AG09309 (cell line): ENCODE measurements at regions not wholly inside any gene's neighbourhood (a gene's known extent, or its start where the extent isn't known, plus 50 kb on each side); places are given as distances from the start of the nearest gene placed in this dataset.

Source experiments
- DNase-seq: peaks from one replicate; pipeline ENCODE4 v3.0.0-alpha.2; 2010; ENCODE audit warnings: low read depth
- H3K4me3 ChIP-seq: 2 replicates; pipeline ENCODE4 v1.5.1; 2011; ENCODE audit warnings: mild to moderate bottlenecking, low read depth, low read length, moderate library complexity; ENCODE audit not compliant: control insufficient read depth
- TF ChIP-seq, protein P1 (sequence below): IDR thresholded peaks from 2 replicates; pipeline ENCODE4 v1.5.1; 2011; ENCODE audit warnings: mild to moderate bottlenecking, low read depth, low read length, inconsistent platforms; ENCODE audit not compliant: insufficient read depth, control insufficient read depth; ENCODE audit errors: missing control alignments

DNA sequence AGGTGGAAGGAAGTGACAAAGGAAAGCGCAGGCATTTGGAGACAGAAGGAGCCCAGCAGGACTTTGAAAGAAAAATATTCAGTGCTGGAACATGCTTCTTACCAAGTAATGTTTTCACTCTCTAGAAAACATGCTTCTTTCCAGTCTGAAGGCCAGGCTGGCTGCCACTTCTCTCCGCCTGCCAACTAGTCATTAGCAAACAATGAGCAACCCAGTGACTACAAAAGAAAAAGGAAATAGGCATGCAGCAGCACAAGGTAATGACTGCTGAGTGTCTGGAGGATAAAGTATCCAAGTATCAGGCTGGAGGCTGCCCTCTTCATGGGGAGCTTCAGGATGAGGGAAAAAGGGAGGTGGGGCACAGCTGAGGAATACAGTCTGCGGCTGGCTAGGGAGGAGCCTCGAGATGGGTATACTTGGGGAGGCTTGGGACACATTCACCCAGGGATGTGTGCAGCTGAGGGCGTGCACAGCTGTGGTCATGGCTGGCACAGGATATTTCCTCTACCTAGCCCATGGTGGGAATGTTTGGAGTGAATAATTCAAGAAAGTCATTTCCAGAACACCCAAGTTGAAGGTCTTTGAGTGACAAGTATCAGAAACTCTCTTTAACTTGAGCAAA lies 161.5 kb upstream of the KIF2A start:
- TF ChIP-seq, protein P1, sequence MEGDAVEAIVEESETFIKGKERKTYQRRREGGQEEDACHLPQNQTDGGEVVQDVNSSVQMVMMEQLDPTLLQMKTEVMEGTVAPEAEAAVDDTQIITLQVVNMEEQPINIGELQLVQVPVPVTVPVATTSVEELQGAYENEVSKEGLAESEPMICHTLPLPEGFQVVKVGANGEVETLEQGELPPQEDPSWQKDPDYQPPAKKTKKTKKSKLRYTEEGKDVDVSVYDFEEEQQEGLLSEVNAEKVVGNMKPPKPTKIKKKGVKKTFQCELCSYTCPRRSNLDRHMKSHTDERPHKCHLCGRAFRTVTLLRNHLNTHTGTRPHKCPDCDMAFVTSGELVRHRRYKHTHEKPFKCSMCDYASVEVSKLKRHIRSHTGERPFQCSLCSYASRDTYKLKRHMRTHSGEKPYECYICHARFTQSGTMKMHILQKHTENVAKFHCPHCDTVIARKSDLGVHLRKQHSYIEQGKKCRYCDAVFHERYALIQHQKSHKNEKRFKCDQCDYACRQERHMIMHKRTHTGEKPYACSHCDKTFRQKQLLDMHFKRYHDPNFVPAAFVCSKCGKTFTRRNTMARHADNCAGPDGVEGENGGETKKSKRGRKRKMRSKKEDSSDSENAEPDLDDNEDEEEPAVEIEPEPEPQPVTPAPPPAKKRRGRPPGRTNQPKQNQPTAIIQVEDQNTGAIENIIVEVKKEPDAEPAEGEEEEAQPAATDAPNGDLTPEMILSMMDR = no peak
- peak; percentile 17 for DNase-seq
- H3K4me3 ChIP-seq = no peak overlapping the region

DNA sequence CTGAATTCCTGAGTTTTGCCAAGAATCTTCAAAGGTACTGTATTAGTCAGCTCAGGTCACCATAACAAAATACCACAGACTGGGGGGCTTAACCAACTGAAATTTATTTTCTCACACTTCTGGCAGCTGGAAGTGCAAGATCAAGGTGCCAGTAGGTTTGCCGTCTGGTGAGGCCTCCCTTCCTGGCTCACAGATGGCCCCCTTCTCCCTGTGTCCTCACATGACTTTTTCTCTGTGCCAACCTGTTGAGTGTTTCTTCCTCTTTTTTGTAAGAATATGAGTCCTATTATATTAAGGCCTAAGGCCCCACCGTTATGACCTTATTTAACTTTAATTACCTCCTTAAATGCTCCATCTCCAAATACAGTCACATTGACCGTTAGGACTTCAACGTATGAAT lies 156.1 kb upstream of the KIF2A start:
- H3K4me3 ChIP-seq = no peak overlapping the region
- TF ChIP-seq, protein P1 = no peak
- DNase-seq = no peak

DNA sequence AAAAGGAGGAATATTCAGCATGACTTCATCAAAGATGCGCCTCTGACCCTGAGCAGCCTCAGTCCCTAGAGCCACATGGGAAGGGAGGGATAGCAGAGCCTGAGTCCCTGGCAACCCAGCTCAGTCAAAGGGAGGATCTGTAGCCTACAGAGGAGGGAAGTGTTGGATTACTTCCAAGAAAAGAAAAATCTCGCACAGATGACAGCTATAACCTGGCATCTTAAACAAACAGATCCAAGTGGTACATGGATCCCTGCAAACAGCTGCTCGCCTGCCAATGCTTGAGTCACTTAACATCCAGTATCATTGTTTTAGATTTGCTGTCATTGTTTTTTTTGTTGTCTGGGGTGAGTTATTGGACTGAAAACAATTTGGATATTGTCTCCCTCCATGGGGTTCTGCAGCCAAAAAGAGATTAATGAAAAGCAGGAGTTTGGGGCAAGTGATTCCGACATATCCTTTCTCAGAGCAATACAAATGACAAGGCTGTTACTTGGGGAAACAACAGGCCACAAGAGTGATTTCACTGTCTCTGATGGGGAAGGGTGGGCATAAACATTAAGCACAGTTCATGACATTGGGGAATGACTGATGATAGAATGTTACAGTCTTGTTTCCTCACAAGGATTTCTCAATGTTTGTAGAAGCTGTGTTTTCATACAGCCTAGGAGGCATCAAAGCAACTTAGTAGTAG lies 153.5 kb upstream of the KIF2A start:
- H3K4me3 ChIP-seq = no peak overlapping the region
- no peak for DNase-seq
- TF ChIP-seq, protein P1 = no peak

DNA sequence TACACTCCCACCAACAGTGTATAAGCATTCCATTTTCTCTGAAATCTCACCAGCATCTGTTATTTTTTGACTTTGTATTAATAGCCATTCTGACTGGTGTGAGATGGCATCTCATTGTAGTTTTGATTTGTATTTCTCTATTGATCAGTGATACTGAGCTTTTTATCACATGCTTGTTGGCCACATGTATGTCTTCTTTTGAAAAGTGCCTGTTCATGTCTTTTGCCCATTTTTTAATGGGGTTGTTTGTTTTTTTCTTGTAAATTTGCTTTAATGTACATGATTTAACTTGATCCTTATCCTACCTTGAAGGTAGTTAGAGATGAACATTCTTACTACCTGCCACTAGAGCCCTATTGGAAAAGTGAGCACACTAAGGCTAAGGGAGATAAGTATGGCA lies 151.2 kb upstream of the KIF2A start:
- TF ChIP-seq, protein P1 = no peak
- H3K4me3 ChIP-seq = no peak overlapping the region
- DNase-seq = no peak

DNA sequence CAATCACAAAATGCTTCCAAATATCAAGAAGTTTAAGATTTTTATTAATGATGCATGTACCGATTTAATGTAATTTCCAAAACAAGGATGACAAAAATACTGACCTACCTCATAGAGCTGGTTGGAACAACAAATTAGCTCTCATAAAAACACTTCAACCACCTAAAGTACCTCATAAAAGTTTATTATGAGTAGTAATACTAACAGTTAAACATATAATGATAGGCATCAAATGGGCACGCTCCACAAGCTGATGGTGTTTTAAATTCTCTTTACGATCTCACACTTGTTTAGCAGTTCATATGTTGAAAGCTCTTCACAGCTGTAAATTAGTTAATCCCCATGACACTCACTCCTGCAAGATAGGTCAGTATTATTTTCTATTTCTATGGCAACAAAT lies 150.0 kb upstream of the KIF2A start:
- DNase-seq = no peak
- no peak overlapping the region for H3K4me3 ChIP-seq
- TF ChIP-seq, protein P1 = no peak

DNA sequence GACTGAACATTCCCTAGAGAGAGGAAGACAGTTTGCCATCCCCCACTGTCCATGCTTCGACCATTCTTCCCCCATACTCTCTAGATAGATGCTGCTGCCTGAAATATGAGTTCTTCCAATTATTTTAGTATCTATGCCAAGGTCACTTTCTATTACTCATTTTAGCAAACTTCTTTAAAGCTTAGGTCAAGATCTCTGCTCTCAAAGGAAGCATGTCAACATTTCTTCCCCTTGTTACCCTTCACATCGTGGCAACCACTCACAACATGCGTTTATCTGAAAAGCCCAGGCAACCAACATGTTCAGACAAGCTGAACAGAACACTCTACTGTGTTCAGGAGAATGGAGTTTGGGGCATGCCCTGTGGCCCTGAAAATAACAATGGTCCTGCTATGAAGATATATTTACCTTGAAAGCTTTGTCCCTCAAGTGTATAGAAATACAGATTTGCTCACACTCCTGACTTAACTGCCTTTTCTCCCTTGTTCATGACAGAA lies 138.4 kb upstream of the KIF2A start:
- TF ChIP-seq, protein P1 = no peak
- H3K4me3 ChIP-seq = no peak overlapping the region
- no peak for DNase-seq
